B cell (primary cell): ENCODE measurements at regions not wholly inside any gene's neighbourhood (a gene's known extent, or its start where the extent isn't known, plus 50 kb on each side); places are given as distances from the start of the nearest gene placed in this dataset.

Experiments
- ATAC-seq: fragments of 200-7000 bp; cut with Tn5 transposase; one replicate; pipeline ENCODE4 v1.10.0; 2021; ENCODE audit warnings: low read depth, mild to moderate bottlenecking, moderate number of reproducible peaks, moderate library complexity
- CTCF ChIA-PET: fragments of 350-600 bp; sonication (Branson Sonifier 250); formaldehyde crosslinking; loops from one replicate; lab custom pipeline; 2021; ENCODE audit warnings: antibody characterized with exemption, inconsistent platforms; lab: Charles Lee
- POLR2A ChIA-PET: fragments of 350-600 bp; sonication (Branson Sonifier 250); formaldehyde crosslinking; loops from one replicate; lab custom pipeline; 2021; ENCODE audit warnings: antibody characterized with exemption; lab: Charles Lee
- DNase-seq: peaks from one replicate; pipeline ENCODE4 v3.0.0; 2013
- H2AFZ ChIP-seq: 2 replicates; pipeline ENCODE4 v1.6.1; 2012; ENCODE audit warnings: mild to moderate bottlenecking, low read depth, low read length; ENCODE audit not compliant: insufficient read depth, poor library complexity, severe bottlenecking
- H3K27ac ChIP-seq, 2 donors: 1 replicate in 1 of 2; 2 replicates in 1 of 2; pipeline ENCODE4 v1.5.1; 2012 to 2013; ENCODE audit warnings: low read length in 2 of 2, mild to moderate bottlenecking in 2 of 2, moderate library complexity in 1 of 2
- H3K27me3 ChIP-seq, 4 experiments: fragments of 200-600 bp in 1 of 4; sonication (generic) in 1 of 4; replicated peaks in 1 of 4; 1 replicate in 2 of 4; 2 replicates in 2 of 4; pipeline versions ENCODE4 v1.6.1 to v1.7.0; 2013 to 2016; ENCODE audit warnings: low read length in 3 of 4, mild to moderate bottlenecking in 2 of 4, mixed read lengths in 1 of 4, moderate library complexity in 1 of 4; ENCODE audit not compliant: insufficient read depth in 4 of 4, control insufficient read depth in 3 of 4; ENCODE audit errors: control extremely low read depth in 1 of 4
- H3K36me3 ChIP-seq, 2 experiments: replicated peaks in 1 of 2; 1 replicate in 1 of 2; 2 replicates in 1 of 2; pipeline versions ENCODE4 v1.6.1 to v1.7.1; 2013; ENCODE audit warnings: low read length in 1 of 2; ENCODE audit not compliant: insufficient read depth in 2 of 2, control insufficient read depth in 1 of 2; ENCODE audit errors: control extremely low read depth in 1 of 2, extremely low read depth in 1 of 2
- H3K4me1 ChIP-seq, 2 donors: fragments of 200-600 bp in 1 of 2; sonication (generic) in 1 of 2; 1 replicate in 1 of 2; 2 replicates in 1 of 2; pipeline versions ENCODE4 v1.5.1 to v1.6.1; 2013 to 2017; ENCODE audit warnings: low read length in 2 of 2; ENCODE audit not compliant: control insufficient read depth in 2 of 2, insufficient read depth in 2 of 2
- H3K4me2 ChIP-seq: replicated peaks from 2 replicates; pipeline ENCODE3; 2012; ENCODE audit warnings: mild to moderate bottlenecking, low read depth, low read length; ENCODE audit not compliant: poor library complexity, severe bottlenecking
- H3K4me3 ChIP-seq, 5 experiments: fragments of 200-600 bp in 1 of 5; sonication (generic) in 1 of 5; 1 replicate in 3 of 5; 2 replicates in 2 of 5; pipeline versions ENCODE4 v1.5.1 to v1.7.0; 2011 to 2016; ENCODE audit warnings: low read length in 4 of 5, mild to moderate bottlenecking in 4 of 5, low read depth in 2 of 5, control low read depth in 1 of 5, moderate library complexity in 1 of 5; ENCODE audit not compliant: insufficient read depth in 1 of 5; ENCODE audit errors: control extremely low read depth in 1 of 5, extremely low read depth in 1 of 5
- H3K79me2 ChIP-seq: fragments of 200-600 bp; sonication (generic); one replicate; pipeline ENCODE4 v1.6.0; 2016; ENCODE audit warnings: low read length; ENCODE audit not compliant: control insufficient read depth, insufficient read depth
- H3K9ac ChIP-seq: fragments of 200-600 bp; sonication (generic); 2 replicates; pipeline ENCODE4 v1.6.1; 2017; ENCODE audit warnings: mild to moderate bottlenecking, low read length, moderate library complexity
- H3K9me3 ChIP-seq, 3 donors: one replicate each; pipeline versions ENCODE4 v1.6.1 to v1.7.1; 2013; ENCODE audit warnings: low read length in 2 of 3; ENCODE audit not compliant: control insufficient read depth in 2 of 3, insufficient read depth in 1 of 3; ENCODE audit errors: control extremely low read depth in 1 of 3
- H4K20me1 ChIP-seq: 2 replicates; pipeline ENCODE4 v1.6.0; 2012; ENCODE audit warnings: mild to moderate bottlenecking, low read length; ENCODE audit not compliant: insufficient read depth, control insufficient read depth, poor library complexity, severe bottlenecking
- H3K27ac Mint-ChIP-seq: one replicate; pipeline ENCODE4 v1.8.0; 2021; ENCODE audit warnings: mixed read lengths
- H3K27me3 Mint-ChIP-seq: one replicate; pipeline ENCODE4 v1.8.0; 2021; ENCODE audit warnings: mixed read lengths
- H3K4me1 Mint-ChIP-seq: one replicate; pipeline ENCODE4 v1.8.0; 2021; ENCODE audit warnings: mixed read lengths
- H3K4me3 Mint-ChIP-seq: one replicate; pipeline ENCODE4 v1.8.0; 2021; ENCODE audit warnings: mixed read lengths
- H3K9me3 Mint-ChIP-seq: one replicate; pipeline ENCODE4 v1.8.0; 2022; ENCODE audit warnings: mixed read lengths; ENCODE audit not compliant: insufficient read depth
- CTCF ChIP-seq: fragments of 200-600 bp; IDR thresholded peaks from one replicate; pipeline ENCODE4 v1.8.0; 2022; ENCODE audit warnings: antibody characterized with exemption, mild to moderate bottlenecking
- EZH2 ChIP-seq: IDR thresholded peaks from 2 replicates; pipeline ENCODE4 v1.6.1; 2012; ENCODE audit warnings: borderline replicate concordance, low read depth, mild to moderate bottlenecking, moderate library complexity, low read length; ENCODE audit not compliant: insufficient read depth, poor library complexity, severe bottlenecking
- WGBS: methylation state at CpG from one replicate; pipeline ENCODE4 v1.1.5; 2013; ENCODE audit warnings: missing lambda C conversion rate; ENCODE audit not compliant: insufficient coverage; 5-methylcytosine and 5-hydroxymethylcytosine counted together
- intact Hi-C: fragments of 100-400 bp; cut with micrococcal nuclease; formaldehyde crosslinking; loops from one replicate; pipeline ENCODE4 v1.10.0; 2022

- TF ChIP-seq EZH2 (no peak), CTCF (no peak)
- no CpG with 5 or more reads among the region's 1 CpG for WGBS
- Histone ChIP-seq H3K4me1 (peaks cover 9 to 10% of the 10 kb centered on the region in 2 donors), H4K20me1 (no peaks in the 10 kb centered on the region), H3K4me3 (no peak overlapping the region), H2AFZ (no peak overlapping the region), H3K4me2 (no peak overlapping the region), H3K79me2 (no peaks in the 10 kb centered on the region), H3K27me3 (no peaks in the 10 kb centered on the region), H3K36me3 (no peaks in the 10 kb centered on the region), H3K27ac (no peak overlapping the region), H3K9ac (no peak overlapping the region), H3K9me3 (no peaks in the 10 kb centered on the region)
- intact Hi-C loops: no loop called here
- Mint-ChIP-seq H3K4me3 (no peak overlapping the region), H3K4me1 (peaks cover 8% of the 10 kb centered on the region), H3K9me3 (no peaks in the 10 kb centered on the region), H3K27me3 (peaks cover 13% of the 10 kb centered on the region), H3K27ac (no peak overlapping the region)
- POLR2A ChIA-PET: no interaction called here
- ATAC-seq (no peak), DNase-seq (no peak)
- CTCF ChIA-PET: no interaction called here
Measured at GRCh38 chr13:44086389-44086788, 206.7 kb downstream of the LACC1 start.

GRCh38 chr13:44088411-44088810 is 208.7 kb downstream of the LACC1 start:
- ChIA-PET CTCF (no interaction called here), POLR2A (no interaction called here)
- Histone ChIP-seq H3K9ac (no peak overlapping the region), H3K9me3 (no peaks in the 10 kb centered on the region), H3K4me3 (no peak overlapping the region), H3K27me3 (no peaks in the 10 kb centered on the region), H2AFZ (no peak overlapping the region), H3K4me1 (peaks cover 9 to 10% of the 10 kb centered on the region in 2 donors), H3K27ac (no peak overlapping the region), H3K79me2 (no peaks in the 10 kb centered on the region), H3K4me2 (no peak overlapping the region), H4K20me1 (no peaks in the 10 kb centered on the region), H3K36me3 (no peaks in the 10 kb centered on the region)
- TF ChIP-seq EZH2 (no peak), CTCF (no peak)
- H3K27me3 Mint-ChIP-seq: peaks cover 13% of the 10 kb centered on the region
- DNase-seq: no peak
- WGBS: 80% methylated on average over 2 of the region's 4 CpGs
- ATAC-seq: no peak
- H3K4me3 Mint-ChIP-seq: no peak overlapping the region
- H3K9me3 Mint-ChIP-seq: no peaks in the 10 kb centered on the region
- no peak overlapping the region for H3K27ac Mint-ChIP-seq
- intact Hi-C loops: no loop called here
- H3K4me1 Mint-ChIP-seq: peaks cover 8% of the 10 kb centered on the region
